Fibroblast of lung (primary cell): ENCODE measurements at regions not wholly inside any gene's neighbourhood (a gene's known extent, or its start where the extent isn't known, plus 50 kb on each side); places are given as distances from the start of the nearest gene placed in this dataset.

Experiments used
- EZH2 ChIP-seq: IDR thresholded peaks from 2 replicates; pipeline ENCODE4 v1.5.1; 2012; ENCODE audit warnings: low read length, control low read depth, mild to moderate bottlenecking; ENCODE audit errors: missing control alignments
- TF ChIP-seq, protein P1 (sequence below), 2 donors: IDR thresholded peaks in 1 of 2; conservative IDR thresholded peaks in 1 of 2; 1 replicate in 1 of 2; 2 replicates in 1 of 2; pipeline ENCODE4 v1.5.1; 2011 to 2012; ENCODE audit warnings: low read length in 2 of 2, control low read depth in 1 of 2, inconsistent platforms in 1 of 2, low read depth in 1 of 2, mild to moderate bottlenecking in 1 of 2

DNA sequence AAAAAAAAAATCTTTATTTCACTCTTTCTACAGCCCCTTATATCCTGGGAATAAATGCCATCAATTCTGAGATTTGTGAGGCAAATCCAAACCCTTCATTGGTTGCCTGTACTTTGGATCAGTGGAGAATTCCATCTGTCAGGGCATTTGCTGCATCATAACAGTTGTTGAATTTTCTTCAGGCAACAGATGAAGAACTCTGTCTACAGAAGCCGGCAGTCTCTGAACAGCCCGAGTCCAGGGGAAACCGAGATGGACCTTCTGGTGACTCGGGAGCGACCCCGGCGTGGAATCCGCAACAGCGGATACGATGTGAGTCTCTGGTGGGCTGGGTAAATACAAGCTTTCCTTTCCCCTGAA lies 82.3 kb downstream of the C11orf91 start:
- TF ChIP-seq, protein P1, sequence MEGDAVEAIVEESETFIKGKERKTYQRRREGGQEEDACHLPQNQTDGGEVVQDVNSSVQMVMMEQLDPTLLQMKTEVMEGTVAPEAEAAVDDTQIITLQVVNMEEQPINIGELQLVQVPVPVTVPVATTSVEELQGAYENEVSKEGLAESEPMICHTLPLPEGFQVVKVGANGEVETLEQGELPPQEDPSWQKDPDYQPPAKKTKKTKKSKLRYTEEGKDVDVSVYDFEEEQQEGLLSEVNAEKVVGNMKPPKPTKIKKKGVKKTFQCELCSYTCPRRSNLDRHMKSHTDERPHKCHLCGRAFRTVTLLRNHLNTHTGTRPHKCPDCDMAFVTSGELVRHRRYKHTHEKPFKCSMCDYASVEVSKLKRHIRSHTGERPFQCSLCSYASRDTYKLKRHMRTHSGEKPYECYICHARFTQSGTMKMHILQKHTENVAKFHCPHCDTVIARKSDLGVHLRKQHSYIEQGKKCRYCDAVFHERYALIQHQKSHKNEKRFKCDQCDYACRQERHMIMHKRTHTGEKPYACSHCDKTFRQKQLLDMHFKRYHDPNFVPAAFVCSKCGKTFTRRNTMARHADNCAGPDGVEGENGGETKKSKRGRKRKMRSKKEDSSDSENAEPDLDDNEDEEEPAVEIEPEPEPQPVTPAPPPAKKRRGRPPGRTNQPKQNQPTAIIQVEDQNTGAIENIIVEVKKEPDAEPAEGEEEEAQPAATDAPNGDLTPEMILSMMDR (conservative IDR thresholded peaks at IDR 0.05 in 1 of 2, IDR thresholded peaks at IDR 0.05 in 1 of 2; ENCODE audit: low read depth in 1 of 2, low read length in 2 of 2), result no peak
- TF ChIP-seq EZH2, result no peak
